GM12878 (cell line): ENCODE measurements at regions not wholly inside any gene's neighbourhood (a gene's known extent, or its start where the extent isn't known, plus 50 kb on each side); places are given as distances from the start of the nearest gene placed in this dataset.

Experiments
- ATAC-seq: fragments of 200-7000 bp; cut with Tn5 transposase; 3 replicates; pipeline ENCODE4 v1.9.1; 2020; ENCODE audit warnings: mild to moderate bottlenecking, moderate library complexity
- BruUV-seq: library from RNA; stranded (reverse); fragments of 400-500 nt; replicated peaks from 2 replicates; lab custom pipeline; 2021; lab: Mats Ljungman, UMichigan
- CTCF ChIA-PET: fragments of 300-600 bp; sonication (Branson Sonifier 250); formaldehyde crosslinking; extraction: SDS; loops from one replicate; lab custom pipeline; 2021; ENCODE audit warnings: inconsistent platforms; lab: Yijun Ruan, JAX
- POLR2A ChIA-PET: fragments of 350-600 bp; formaldehyde crosslinking; extraction: SDS; loops from one replicate; lab custom pipeline; 2021; ENCODE audit warnings: inconsistent platforms; lab: Charles Lee
- RAD21 ChIA-PET: fragments of 300-600 bp; sonication (Branson Sonifier 250); formaldehyde crosslinking; loops from one replicate; lab custom pipeline; 2023; ENCODE audit warnings: antibody characterized with exemption; ENCODE audit not compliant: unreplicated experiment; lab: Charles Lee
- SMC1A ChIA-PET: fragments of 300-600 bp; sonication (Branson Sonifier 250); formaldehyde crosslinking; loops from one replicate; lab custom pipeline; 2023; ENCODE audit not compliant: unreplicated experiment, uncharacterized antibody; lab: Charles Lee
- DNase-seq: peaks from one replicate; pipeline ENCODE4 v3.0.0-alpha.2; 2011; ENCODE audit warnings: low read depth, low spot score
- FAIRE-seq: peaks from 3 replicates; lab custom pipeline; 2011; peaks lifted over from hg19 to GRCh38; lab: Jason Lieb, UNC
- H2AFZ ChIP-seq: 2 replicates; pipeline ENCODE4 v1.6.0; 2011; ENCODE audit warnings: low read depth, low read length, control low read depth; ENCODE audit not compliant: control insufficient read depth
- H3K27ac ChIP-seq: 2 replicates; pipeline ENCODE4 v1.5.1; 2011; ENCODE audit warnings: control low read depth; ENCODE audit not compliant: control insufficient read depth, insufficient read depth
- H3K27me3 ChIP-seq, 2 experiments: replicated peaks in 1 of 2; 2 replicates each; pipeline versions ENCODE4 v1.6.0 to v1.6.1; 2011; ENCODE audit warnings: low read length in 1 of 2; ENCODE audit not compliant: control insufficient read depth in 2 of 2, insufficient read depth in 2 of 2
- H3K36me3 ChIP-seq, 2 experiments: 2 replicates each; pipeline ENCODE4 v1.5.1; 2011; ENCODE audit warnings: low read length in 1 of 2; ENCODE audit not compliant: control insufficient read depth in 2 of 2, insufficient read depth in 2 of 2
- H3K4me1 ChIP-seq: 2 replicates; pipeline ENCODE4 v1.6.1; 2011; ENCODE audit warnings: mild to moderate bottlenecking, low read length, moderate library complexity, mixed read lengths; ENCODE audit not compliant: control insufficient read depth, insufficient read depth
- H3K4me2 ChIP-seq: 2 replicates; pipeline ENCODE4 v1.6.0; 2011; ENCODE audit warnings: control low read depth; ENCODE audit not compliant: control insufficient read depth, insufficient read depth
- H3K4me3 ChIP-seq: fragments of 200-600 bp; sonication (generic); 2 replicates; pipeline ENCODE4 v1.5.1; 2016
- H3K79me2 ChIP-seq: 2 replicates; pipeline ENCODE4 v1.6.0; 2011; ENCODE audit warnings: low read length; ENCODE audit not compliant: control insufficient read depth, insufficient read depth
- H3K9ac ChIP-seq: 2 replicates; pipeline ENCODE4 v1.8.0; 2011; ENCODE audit warnings: low read length, control low read depth, mixed read lengths; ENCODE audit not compliant: control insufficient read depth, insufficient read depth
- H3K9me3 ChIP-seq: replicated peaks from 3 replicates; pipeline ENCODE4 v1.5.1; 2011; ENCODE audit warnings: mild to moderate bottlenecking, low read length; ENCODE audit not compliant: control insufficient read depth, insufficient read depth
- H4K20me1 ChIP-seq: 2 replicates; pipeline ENCODE4 v1.6.0; 2011; ENCODE audit not compliant: control insufficient read depth, insufficient read depth
- EED ChIP-seq: sonication (generic); IDR thresholded peaks from 2 replicates; pipeline ENCODE4 v1.6.1; 2016; ENCODE audit warnings: antibody characterized with exemption, low read depth
- ESRRA ChIP-seq: IDR thresholded peaks from 2 replicates; pipeline ENCODE4 v1.6.1; 2012; ENCODE audit warnings: mild to moderate bottlenecking, low read length, improper control_type of control experiment
- FOXM1 ChIP-seq: IDR thresholded peaks from 2 replicates; pipeline ENCODE4 v1.6.1; 2012; ENCODE audit warnings: low read depth, mild to moderate bottlenecking, inconsistent platforms, low read length, moderate library complexity
- KLF5 ChIP-seq: fragments of 450-650 bp; IDR thresholded peaks from 2 replicates; pipeline ENCODE4 v1.6.1; 2014; ENCODE audit warnings: mild to moderate bottlenecking; ENCODE audit not compliant: partially characterized antibody
- NFIC ChIP-seq: IDR thresholded peaks from 2 replicates; pipeline ENCODE4 v1.6.1; 2012; ENCODE audit warnings: low read depth, mild to moderate bottlenecking, inconsistent platforms, low read length, moderate library complexity
- SUZ12 ChIP-seq: fragments of 200-600 bp; sonication (generic); IDR thresholded peaks from one replicate; pipeline ENCODE4 v1.6.1; 2018; ENCODE audit warnings: antibody characterized with exemption, mild to moderate bottlenecking; ENCODE audit not compliant: unreplicated experiment
- ZNF207 ChIP-seq: fragments of 450-650 bp; IDR thresholded peaks from 2 replicates; pipeline ENCODE4 v1.6.1; 2014; ENCODE audit warnings: antibody characterized with exemption, mild to moderate bottlenecking, borderline replicate concordance
- ZNF24 ChIP-seq: fragments of 450-650 bp; IDR thresholded peaks from 2 replicates; pipeline ENCODE4 v1.6.1; 2017; ENCODE audit warnings: antibody characterized with exemption, mild to moderate bottlenecking
- ZNF592 ChIP-seq: fragments of 450-650 bp; IDR thresholded peaks from 2 replicates; pipeline ENCODE4 v1.6.1; 2017; ENCODE audit warnings: mild to moderate bottlenecking, moderate library complexity
- WGBS: methylation state at CpG from one replicate; pipeline ENCODE4 v1.1.6; 2016; ENCODE audit warnings: low lambda C conversion rate; ENCODE audit not compliant: insufficient replicate concordance, insufficient coverage; ENCODE audit errors: missing lambda C conversion rate; 5-methylcytosine and 5-hydroxymethylcytosine counted together
- in situ Hi-C: fragments of 300-500 bp; cut with MboI; formaldehyde crosslinking; loops from 9 replicates; pipeline ENCODE4 v1.14.3; 2018; ENCODE audit warnings: mixed read lengths
- intact Hi-C: fragments of 100-400 bp; cut with micrococcal nuclease; formaldehyde crosslinking; loops from one replicate; pipeline ENCODE4 v1.14.2; 2022; ENCODE audit not compliant: unreplicated experiment
- TF ChIP-seq, protein P1 (sequence below): IDR thresholded peaks from 2 replicates; pipeline ENCODE4 v1.6.1; 2012; ENCODE audit warnings: low read length, inconsistent platforms

DNA sequence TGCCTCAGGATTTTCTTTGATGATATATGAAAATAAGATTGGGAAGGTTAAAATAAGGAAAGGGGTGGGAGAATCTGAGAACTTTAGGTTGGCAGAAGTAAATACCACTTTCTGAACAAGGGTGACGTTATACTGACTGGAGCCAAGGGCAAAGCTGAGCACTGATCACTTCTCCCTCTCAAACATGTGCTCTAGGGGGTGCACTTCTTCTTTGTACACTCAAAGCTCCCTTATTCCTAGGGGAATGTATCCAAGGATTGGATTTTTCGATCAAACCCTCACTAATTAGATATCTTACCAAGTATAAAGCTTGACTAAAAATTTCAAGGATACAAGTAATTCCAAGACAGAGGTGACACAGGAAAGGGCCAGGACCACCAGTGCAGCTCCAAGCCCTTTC lies 243.9 kb upstream of the UMPS start:
- no peak overlapping the region for H2AFZ ChIP-seq
- ChIA-PET POLR2A (no interaction called here), CTCF (interaction anchor here (0.9 to 1.8 kb wide), 4 partner anchors 18 to 134 kb away, joined by 3 to 4 read pairs (median 3); no protein-coding TSS in a partner anchor), SMC1A (interaction anchor here (0.9 to 1.0 kb wide), 2 partner anchors 61 to 73 kb away, joined by 3 read pairs; no protein-coding TSS in a partner anchor)
- intact Hi-C loops, result no loop called here
- H3K4me3 ChIP-seq, result no peak overlapping the region
- FAIRE-seq, result no peak
- TF ChIP-seq ZNF592, result no peak
- no peak for TF ChIP-seq KLF5
- TF ChIP-seq FOXM1, result no peak
- TF ChIP-seq, protein P1, sequence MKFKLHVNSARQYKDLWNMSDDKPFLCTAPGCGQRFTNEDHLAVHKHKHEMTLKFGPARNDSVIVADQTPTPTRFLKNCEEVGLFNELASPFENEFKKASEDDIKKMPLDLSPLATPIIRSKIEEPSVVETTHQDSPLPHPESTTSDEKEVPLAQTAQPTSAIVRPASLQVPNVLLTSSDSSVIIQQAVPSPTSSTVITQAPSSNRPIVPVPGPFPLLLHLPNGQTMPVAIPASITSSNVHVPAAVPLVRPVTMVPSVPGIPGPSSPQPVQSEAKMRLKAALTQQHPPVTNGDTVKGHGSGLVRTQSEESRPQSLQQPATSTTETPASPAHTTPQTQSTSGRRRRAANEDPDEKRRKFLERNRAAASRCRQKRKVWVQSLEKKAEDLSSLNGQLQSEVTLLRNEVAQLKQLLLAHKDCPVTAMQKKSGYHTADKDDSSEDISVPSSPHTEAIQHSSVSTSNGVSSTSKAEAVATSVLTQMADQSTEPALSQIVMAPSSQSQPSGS, result no peak
- TF ChIP-seq EED, result no peak
- no peak for TF ChIP-seq SUZ12
- TF ChIP-seq ESRRA, result no peak
- no peak for TF ChIP-seq ZNF207
- no peak for TF ChIP-seq ZNF24
- TF ChIP-seq NFIC, result no peak
- TF ChIP-seq, all 136 proteins: peak for 0
- WGBS, result 13% methylated on average over 2 of the region's 2 CpGs
- Histone ChIP-seq H3K9ac (no peak overlapping the region), H3K36me3 (no peaks in the 10 kb centered on the region), H3K27ac (no peak overlapping the region), H4K20me1 (no peaks in the 10 kb centered on the region), H3K9me3 (no peaks in the 10 kb centered on the region), H3K27me3 (0 out of 4 replicates have a peak, but pooled peaks cover 0 to 2% of the 10 kb centered on the region in 2 experiments), H3K4me2 (no peak overlapping the region), H3K4me1 (no peaks in the 10 kb centered on the region), H3K79me2 (no peaks in the 10 kb centered on the region)
- no TSS peak for BruUV-seq
- in situ Hi-C loops, result no loop called here
- ATAC-seq, result no peak
- no peak for DNase-seq
- RAD21 ChIA-PET, result interaction anchor here (0.7 kb wide), 1 partner anchor 72 kb away, joined by 3 read pairs; no protein-coding TSS in a partner anchor
